ENCODE measurements at regions not wholly inside any gene's neighbourhood (a gene's known extent, or its start where the extent isn't known, plus 50 kb on each side); places are given as distances from the start of the nearest gene placed in this dataset.
A peak's percentile ranks its signal among the peaks of the same experiment; 100 is the strongest.

DNA sequence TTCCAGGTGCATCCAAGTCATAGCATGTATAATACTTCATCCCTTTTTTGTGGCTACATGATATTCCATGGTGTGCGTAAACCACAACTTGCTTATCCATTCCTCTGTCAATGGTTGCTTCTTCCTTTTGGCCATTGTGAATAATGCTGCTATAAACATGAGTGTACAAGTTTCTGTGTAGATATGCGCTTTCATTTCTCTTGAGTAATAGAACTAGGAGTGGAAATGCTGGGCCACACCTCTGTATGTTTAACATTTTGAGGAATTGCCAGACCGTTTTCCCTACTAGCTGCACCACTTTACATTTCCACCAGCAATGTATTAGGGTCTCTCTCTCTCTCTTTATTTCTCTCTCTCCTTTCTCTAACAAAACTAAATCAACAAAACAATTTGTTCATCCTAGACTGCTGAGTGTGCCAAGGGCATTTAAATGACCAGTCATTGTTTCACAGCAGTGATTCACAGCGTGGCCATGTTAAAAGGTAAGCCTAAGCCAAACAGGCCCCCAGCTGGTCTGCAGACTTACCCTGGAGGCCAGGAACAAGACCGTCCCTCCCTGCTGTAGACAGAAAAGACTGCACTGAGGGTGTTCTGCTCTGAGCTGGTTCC, 53.2 kb upstream of the LYST start:
- Histone ChIP-seq H3K4me2 (peak overlapping the region; percentile 66), H3K9me2 (ENCODE audit: insufficient read depth) (no peaks in the 10 kb centered on the region), H3K79me2 (ENCODE audit: low read depth) (no peaks in the 10 kb centered on the region), H3K36me3 (ENCODE audit: low read depth) (no peaks in the 10 kb centered on the region), H3K27ac (peak overlapping the region; percentile 85), H3K27me3 (ENCODE audit: insufficient read depth, low read depth) (no peaks in the 10 kb centered on the region), H3F3A (ENCODE audit: insufficient read depth, low read depth) (peaks cover 64% of the 10 kb centered on the region), H3K9me3 (ENCODE audit: insufficient read depth, low read depth) (no peaks in the 10 kb centered on the region), H3K4me3 (no peak overlapping the region), H4K20me1 (ENCODE audit: insufficient read depth) (no peaks in the 10 kb centered on the region), H3K4me1 (replicated peaks; ENCODE audit: insufficient read depth) (peaks cover 81% of the 10 kb centered on the region), H2AFZ (no peak overlapping the region)
- ChIA-PET POLR2A (ENCODE audit: unreplicated experiment) (interaction anchor here (0.6 to 1.0 kb wide), 2 partner anchors 12 to 136 kb away, joined by 3 to 7 read pairs; no protein-coding TSS in a partner anchor), CTCF (interaction anchor here (0.9 kb wide), 1 partner anchor 52 kb away, joined by 3 read pairs; no protein-coding TSS in a partner anchor)
- TF ChIP-seq, protein P1, sequence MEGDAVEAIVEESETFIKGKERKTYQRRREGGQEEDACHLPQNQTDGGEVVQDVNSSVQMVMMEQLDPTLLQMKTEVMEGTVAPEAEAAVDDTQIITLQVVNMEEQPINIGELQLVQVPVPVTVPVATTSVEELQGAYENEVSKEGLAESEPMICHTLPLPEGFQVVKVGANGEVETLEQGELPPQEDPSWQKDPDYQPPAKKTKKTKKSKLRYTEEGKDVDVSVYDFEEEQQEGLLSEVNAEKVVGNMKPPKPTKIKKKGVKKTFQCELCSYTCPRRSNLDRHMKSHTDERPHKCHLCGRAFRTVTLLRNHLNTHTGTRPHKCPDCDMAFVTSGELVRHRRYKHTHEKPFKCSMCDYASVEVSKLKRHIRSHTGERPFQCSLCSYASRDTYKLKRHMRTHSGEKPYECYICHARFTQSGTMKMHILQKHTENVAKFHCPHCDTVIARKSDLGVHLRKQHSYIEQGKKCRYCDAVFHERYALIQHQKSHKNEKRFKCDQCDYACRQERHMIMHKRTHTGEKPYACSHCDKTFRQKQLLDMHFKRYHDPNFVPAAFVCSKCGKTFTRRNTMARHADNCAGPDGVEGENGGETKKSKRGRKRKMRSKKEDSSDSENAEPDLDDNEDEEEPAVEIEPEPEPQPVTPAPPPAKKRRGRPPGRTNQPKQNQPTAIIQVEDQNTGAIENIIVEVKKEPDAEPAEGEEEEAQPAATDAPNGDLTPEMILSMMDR (conservative IDR thresholded peaks at IDR 0.05): no peak
- TF ChIP-seq EZH2 (IDR thresholded peaks at IDR 0.05; ENCODE audit: low read depth): no peak
- peak; percentile 64 to 90 for DNase-seq
- intact Hi-C loops (cut with micrococcal nuclease; ENCODE audit: unreplicated experiment): loop anchor here (10.0 kb wide), 2 partner anchors 135 to 275 kb away; partner anchors contain the start of gene GNG4
- no TSS peak for BruUV-seq (replicated peaks)

DNA sequence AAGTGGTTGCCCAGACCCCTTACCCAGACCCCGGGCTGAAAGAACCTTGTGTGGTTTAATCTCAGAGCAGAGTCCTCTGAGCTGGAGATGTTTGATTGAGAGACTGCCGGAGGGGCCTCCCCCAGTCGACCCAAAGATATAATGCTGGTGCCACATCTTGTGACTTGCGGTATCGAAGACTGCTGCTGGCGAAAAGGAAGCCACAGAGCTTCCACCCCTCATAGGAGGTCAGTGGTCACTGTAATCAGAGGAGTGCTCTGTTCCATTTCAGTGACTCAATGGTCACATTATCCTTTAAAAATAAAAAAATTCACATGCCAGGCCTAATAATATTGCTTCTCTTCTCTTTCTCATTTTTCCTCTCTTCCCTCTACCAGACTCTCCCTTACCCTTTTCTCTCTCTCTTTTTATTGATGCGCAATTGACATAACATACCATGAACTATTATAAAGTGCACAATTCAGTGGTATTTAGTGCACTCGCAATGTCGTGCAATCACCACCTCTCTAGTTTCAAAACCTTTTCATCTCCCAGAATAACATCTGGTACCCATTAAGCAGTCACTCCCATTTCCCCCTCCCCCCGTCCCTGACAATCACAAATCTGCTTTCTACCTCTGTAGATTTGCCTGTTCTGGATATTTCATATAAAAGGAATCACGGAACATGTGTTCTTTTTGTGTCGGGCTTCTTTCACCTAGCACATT, 52.6 kb upstream of the LYST start:
- Histone ChIP-seq H3K36me3 (ENCODE audit: low read depth) (no peaks in the 10 kb centered on the region), H3K27me3 (ENCODE audit: insufficient read depth, low read depth) (no peaks in the 10 kb centered on the region), H2AFZ (no peak overlapping the region), H3K9me2 (ENCODE audit: insufficient read depth) (no peaks in the 10 kb centered on the region), H3F3A (ENCODE audit: insufficient read depth, low read depth) (peaks cover 61% of the 10 kb centered on the region), H3K4me3 (no peak overlapping the region), H3K4me1 (replicated peaks; ENCODE audit: insufficient read depth) (peaks cover 79% of the 10 kb centered on the region), H3K79me2 (ENCODE audit: low read depth) (no peaks in the 10 kb centered on the region), H4K20me1 (ENCODE audit: insufficient read depth) (no peaks in the 10 kb centered on the region), H3K27ac (peak overlapping the region; percentile 85), H3K9me3 (ENCODE audit: insufficient read depth, low read depth) (no peaks in the 10 kb centered on the region), H3K4me2 (peak overlapping the region; percentile 66)
- no peak for DNase-seq
- CTCF ChIA-PET: no interaction called here
- BruUV-seq (replicated peaks): no TSS peak
- intact Hi-C loops (cut with micrococcal nuclease; ENCODE audit: unreplicated experiment): loop anchor here (10.0 kb wide), 2 partner anchors 134 to 274 kb away; partner anchors contain the start of gene GNG4
- POLR2A ChIA-PET (ENCODE audit: unreplicated experiment): no interaction called here
- TF ChIP-seq, protein P1 (conservative IDR thresholded peaks at IDR 0.05): no peak
- TF ChIP-seq EZH2 (IDR thresholded peaks at IDR 0.05; ENCODE audit: low read depth): no peak

DNA sequence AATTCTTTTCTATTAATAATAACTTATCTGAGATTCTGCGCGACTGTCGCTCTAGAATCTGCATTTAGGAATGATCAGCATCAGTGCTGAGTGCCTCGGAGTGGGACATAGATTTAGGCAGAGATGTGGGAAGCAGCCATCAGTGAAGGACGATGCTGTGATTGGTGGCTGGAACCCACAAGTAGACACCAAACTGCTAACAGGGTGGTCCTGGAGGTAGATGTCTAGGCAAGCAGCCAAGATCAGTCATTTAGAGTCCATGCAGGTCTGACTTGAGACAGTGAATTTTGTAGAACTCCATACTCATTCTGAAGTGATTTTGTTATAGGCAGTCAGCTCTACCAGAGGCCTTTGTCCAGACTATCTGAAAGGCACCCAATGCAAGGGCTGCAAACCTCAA, 51.8 kb upstream of the LYST start:
- CTCF ChIA-PET: interaction anchor here (0.6 kb wide), 1 partner anchor 177 kb away, joined by 3 read pairs; no protein-coding TSS in a partner anchor
- DNase-seq: no peak
- peak overlapping the region; percentile 91 for H3K27ac ChIP-seq
- POLR2A ChIA-PET (ENCODE audit: unreplicated experiment): no interaction called here
- no peaks in the 10 kb centered on the region for H3K27me3 ChIP-seq (ENCODE audit: insufficient read depth, low read depth)
- no peaks in the 10 kb centered on the region for H3K36me3 ChIP-seq (ENCODE audit: low read depth)
- H2AFZ ChIP-seq: no peak overlapping the region
- TF ChIP-seq EZH2 (IDR thresholded peaks at IDR 0.05; ENCODE audit: low read depth): no peak
- TF ChIP-seq, protein P1 (conservative IDR thresholded peaks at IDR 0.05): no peak
- intact Hi-C loops (cut with micrococcal nuclease; ENCODE audit: unreplicated experiment): loop anchor here (10.0 kb wide), 2 partner anchors 134 to 274 kb away; partner anchors contain the start of gene GNG4
- H4K20me1 ChIP-seq (ENCODE audit: insufficient read depth): no peaks in the 10 kb centered on the region
- peaks cover 79% of the 10 kb centered on the region for H3K4me1 ChIP-seq (replicated peaks; ENCODE audit: insufficient read depth)
- H3K79me2 ChIP-seq (ENCODE audit: low read depth): no peaks in the 10 kb centered on the region
- H3K4me3 ChIP-seq: no peak overlapping the region
- H3K4me2 ChIP-seq: peak overlapping the region; percentile 28
- H3F3A ChIP-seq (ENCODE audit: insufficient read depth, low read depth): peaks cover 53% of the 10 kb centered on the region
- no peaks in the 10 kb centered on the region for H3K9me2 ChIP-seq (ENCODE audit: insufficient read depth)
- BruUV-seq (replicated peaks): no TSS peak
- no peaks in the 10 kb centered on the region for H3K9me3 ChIP-seq (ENCODE audit: insufficient read depth, low read depth)

Data from PC-9 (cell line).